Astrocyte of the spinal cord (primary cell): ENCODE measurements at regions not wholly inside any gene's neighbourhood (a gene's known extent, or its start where the extent isn't known, plus 50 kb on each side); places are given as distances from the start of the nearest gene placed in this dataset.
A peak's percentile ranks its signal among the peaks of the same experiment; 100 is the strongest.

Experiments used
- DNase-seq: peaks from one replicate; pipeline ENCODE4 v3.0.0; 2011; ENCODE audit warnings: low read depth, low spot score
- H3K4me3 ChIP-seq: 2 replicates; pipeline ENCODE4 v1.5.1; 2011; ENCODE audit warnings: low read depth, mild to moderate bottlenecking, low read length, moderate library complexity
- in situ Hi-C: cut with HindIII; loops from 2 replicates; pipeline ENCODE4 v1.10.0; 2017; ENCODE audit warnings: low sequenced_read_pairs
- TF ChIP-seq, protein P1 (sequence below): IDR thresholded peaks from 2 replicates; pipeline ENCODE4 v1.5.1; 2012; ENCODE audit warnings: low read depth, mild to moderate bottlenecking, low read length, inconsistent platforms

DNA sequence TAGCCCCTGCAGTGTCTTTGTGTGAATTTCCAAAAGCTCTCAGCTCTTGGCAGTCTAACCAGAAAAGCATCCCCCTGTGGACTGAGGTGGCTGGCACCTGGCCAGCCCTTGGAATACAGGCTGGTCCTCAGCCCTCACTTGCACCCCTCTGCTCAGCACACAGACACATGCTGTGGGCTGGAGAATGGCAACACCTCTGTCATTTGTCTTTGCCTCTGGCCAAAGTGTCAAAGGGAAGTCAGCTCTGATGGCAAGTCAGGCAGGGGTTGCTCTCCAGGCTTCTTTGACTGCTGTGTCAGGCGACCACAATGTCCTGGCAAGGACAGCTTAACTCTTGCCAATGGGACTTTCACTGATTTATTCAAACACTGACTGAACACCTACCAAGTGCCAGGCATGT is 724.8 kb downstream of the INHBA start:
- DNase-seq, result peak; percentile 16
- in situ Hi-C loops, result no loop called here
- H3K4me3 ChIP-seq, result no peak overlapping the region
- TF ChIP-seq, protein P1, sequence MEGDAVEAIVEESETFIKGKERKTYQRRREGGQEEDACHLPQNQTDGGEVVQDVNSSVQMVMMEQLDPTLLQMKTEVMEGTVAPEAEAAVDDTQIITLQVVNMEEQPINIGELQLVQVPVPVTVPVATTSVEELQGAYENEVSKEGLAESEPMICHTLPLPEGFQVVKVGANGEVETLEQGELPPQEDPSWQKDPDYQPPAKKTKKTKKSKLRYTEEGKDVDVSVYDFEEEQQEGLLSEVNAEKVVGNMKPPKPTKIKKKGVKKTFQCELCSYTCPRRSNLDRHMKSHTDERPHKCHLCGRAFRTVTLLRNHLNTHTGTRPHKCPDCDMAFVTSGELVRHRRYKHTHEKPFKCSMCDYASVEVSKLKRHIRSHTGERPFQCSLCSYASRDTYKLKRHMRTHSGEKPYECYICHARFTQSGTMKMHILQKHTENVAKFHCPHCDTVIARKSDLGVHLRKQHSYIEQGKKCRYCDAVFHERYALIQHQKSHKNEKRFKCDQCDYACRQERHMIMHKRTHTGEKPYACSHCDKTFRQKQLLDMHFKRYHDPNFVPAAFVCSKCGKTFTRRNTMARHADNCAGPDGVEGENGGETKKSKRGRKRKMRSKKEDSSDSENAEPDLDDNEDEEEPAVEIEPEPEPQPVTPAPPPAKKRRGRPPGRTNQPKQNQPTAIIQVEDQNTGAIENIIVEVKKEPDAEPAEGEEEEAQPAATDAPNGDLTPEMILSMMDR, result no peak

- TF ChIP-seq, protein P1, result no peak
- DNase-seq, result no peak
- H3K4me3 ChIP-seq, result no peak overlapping the region
- in situ Hi-C loops, result no loop called here
Measured at GRCh38 chr7:40977533-40977932, 725.4 kb downstream of the INHBA start.

DNA sequence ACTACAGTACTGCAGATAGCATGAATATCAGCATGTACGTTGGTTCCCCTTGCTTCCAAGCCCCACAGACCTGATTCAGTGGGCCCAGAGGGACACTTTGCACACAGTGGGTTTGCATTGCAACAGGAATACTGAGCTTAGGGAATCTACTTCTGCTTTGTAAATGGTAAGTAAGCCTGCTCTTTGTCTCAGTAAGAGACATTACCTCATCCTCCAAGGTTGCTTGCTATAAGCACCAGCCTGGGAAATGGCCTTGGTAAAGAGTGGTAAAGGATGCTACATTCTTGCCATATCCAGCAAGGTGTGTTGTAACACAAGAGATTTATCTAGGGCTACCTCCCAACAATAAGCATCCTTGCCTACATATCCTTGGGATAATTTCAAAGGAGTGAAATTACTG is 730.5 kb downstream of the INHBA start:
- no peak overlapping the region for H3K4me3 ChIP-seq
- TF ChIP-seq, protein P1, result no peak
- in situ Hi-C loops, result no loop called here
- DNase-seq, result no peak

DNA sequence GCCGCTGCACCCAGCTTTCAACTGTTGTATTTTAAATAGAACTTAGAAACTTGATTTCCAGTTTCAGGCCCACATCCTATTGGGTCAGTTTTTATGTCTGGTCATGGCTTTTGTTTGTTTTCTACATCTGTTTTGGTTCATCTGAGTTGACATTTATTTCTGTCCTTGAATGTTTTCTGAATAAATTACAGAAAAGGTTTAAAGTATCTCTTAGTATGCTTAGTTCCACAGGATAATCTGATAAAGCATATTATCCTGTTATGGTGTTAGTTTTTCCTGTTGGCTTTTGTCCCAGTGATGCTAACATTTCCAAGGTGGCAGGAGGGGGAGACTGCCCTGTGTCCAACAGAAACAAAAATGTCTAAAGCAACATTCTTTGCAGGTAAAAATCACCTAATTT is 733.2 kb downstream of the INHBA start:
- TF ChIP-seq, protein P1, result no peak
- in situ Hi-C loops, result no loop called here
- H3K4me3 ChIP-seq, result no peak overlapping the region
- DNase-seq, result no peak

- DNase-seq, result no peak
- H3K4me3 ChIP-seq, result no peak overlapping the region
- TF ChIP-seq, protein P1, result no peak
- in situ Hi-C loops, result no loop called here
Measured at GRCh38 chr7:40966693-40967092, 736.2 kb downstream of the INHBA start.

GRCh38 chr7:40965774-40966173 is 737.1 kb downstream of the INHBA start:
- TF ChIP-seq, protein P1, result no peak
- DNase-seq, result no peak
- in situ Hi-C loops, result no loop called here
- no peak overlapping the region for H3K4me3 ChIP-seq

- in situ Hi-C loops, result no loop called here
- TF ChIP-seq, protein P1, result no peak
- H3K4me3 ChIP-seq, result no peak overlapping the region
- no peak for DNase-seq
Measured at GRCh38 chr7:40965016-40965415, 737.9 kb downstream of the INHBA start.
